ENCODE measurements at regions not wholly inside any gene's neighbourhood (a gene's known extent, or its start where the extent isn't known, plus 50 kb on each side); places are given as distances from the start of the nearest gene placed in this dataset.

DNA sequence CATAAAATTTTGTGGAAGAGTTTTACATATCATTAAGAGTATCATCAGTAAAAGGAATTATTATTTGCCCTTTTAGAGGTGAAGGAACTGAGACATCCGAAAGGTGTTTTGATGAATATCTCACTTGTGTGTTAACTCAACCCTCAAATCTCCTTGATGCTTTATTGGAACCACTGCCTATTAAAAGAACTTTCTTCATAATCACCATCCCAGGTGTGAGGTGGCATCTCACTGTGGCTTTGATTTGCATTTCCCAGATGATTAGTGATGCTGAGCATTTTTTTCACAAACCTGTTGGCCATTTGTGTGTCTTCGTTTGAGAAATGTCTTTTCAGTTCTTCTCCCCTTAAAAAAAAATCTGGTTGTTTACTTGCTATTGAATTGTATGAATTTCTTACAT, 134.0 kb upstream of the SYN3 start:
- Histone ChIP-seq H3K36me3 (ENCODE audit: control insufficient read depth in 1 of 2, insufficient read depth in 2 of 2, low read length in 1 of 2) (no peaks in the 10 kb centered on the region), H3K9me3 (ENCODE audit: control insufficient read depth, low read length) (peaks cover 2% of the 10 kb centered on the region), H3K27me3 (ENCODE audit: control insufficient read depth in 1 of 2, insufficient read depth in 2 of 2, low read length in 1 of 2) (no peaks in the 10 kb centered on the region), H3K27ac (ENCODE audit: low read depth in 1 of 2, low read length in 2 of 2) (no peak overlapping the region), H3K4me1 (ENCODE audit: control insufficient read depth in 1 of 2, insufficient read depth in 2 of 2, low read length in 2 of 2) (no peaks in the 10 kb centered on the region), H3K4me3 (ENCODE audit: low read length in 2 of 2) (no peak overlapping the region)
- intact Hi-C loops (cut with DNase I), result no loop called here
- DNase-seq (no peak), ATAC-seq (ENCODE audit: low FRiP score) (no peak)
- WGBS, 2 donors, result 40 to 51% methylated on average over 2 of the region's 2 CpGs

DNA sequence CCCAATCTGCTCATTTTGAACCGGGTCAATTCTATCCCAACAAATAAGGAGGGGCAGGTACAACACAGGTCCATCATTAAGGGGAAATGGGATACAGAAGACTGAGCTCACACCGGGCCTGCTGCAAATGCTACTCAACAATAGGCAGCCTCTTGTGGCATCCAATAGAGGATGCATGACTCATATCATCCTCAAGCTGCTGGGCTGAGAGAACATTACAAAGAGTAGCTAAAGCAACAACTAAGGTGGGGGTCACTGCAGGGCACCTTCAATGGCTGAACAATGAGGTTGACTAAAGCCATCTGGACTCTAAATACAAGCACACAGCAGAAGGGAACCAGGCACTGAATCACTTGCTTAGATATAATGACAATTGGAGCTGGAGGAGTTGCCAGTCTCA, 130.1 kb upstream of the SYN3 start:
- no peaks in the 10 kb centered on the region for H3K27me3 ChIP-seq (ENCODE audit: control insufficient read depth in 1 of 2, insufficient read depth in 2 of 2, low read length in 1 of 2)
- peaks cover 2% of the 10 kb centered on the region for H3K9me3 ChIP-seq (ENCODE audit: control insufficient read depth, low read length)
- no peaks in the 10 kb centered on the region for H3K36me3 ChIP-seq (ENCODE audit: control insufficient read depth in 1 of 2, insufficient read depth in 2 of 2, low read length in 1 of 2)
- H3K4me1 ChIP-seq (ENCODE audit: control insufficient read depth in 1 of 2, insufficient read depth in 2 of 2, low read length in 2 of 2), result no peaks in the 10 kb centered on the region
- ATAC-seq (ENCODE audit: low FRiP score), result no peak
- 86 to 92% methylated on average over 2 of the region's 2 CpGs for WGBS, 2 donors
- no peak overlapping the region for H3K27ac ChIP-seq (ENCODE audit: low read depth in 1 of 2, low read length in 2 of 2)
- no peak for DNase-seq
- intact Hi-C loops (cut with DNase I), result no loop called here
- no peak overlapping the region for H3K4me3 ChIP-seq (ENCODE audit: low read length in 2 of 2)

DNA sequence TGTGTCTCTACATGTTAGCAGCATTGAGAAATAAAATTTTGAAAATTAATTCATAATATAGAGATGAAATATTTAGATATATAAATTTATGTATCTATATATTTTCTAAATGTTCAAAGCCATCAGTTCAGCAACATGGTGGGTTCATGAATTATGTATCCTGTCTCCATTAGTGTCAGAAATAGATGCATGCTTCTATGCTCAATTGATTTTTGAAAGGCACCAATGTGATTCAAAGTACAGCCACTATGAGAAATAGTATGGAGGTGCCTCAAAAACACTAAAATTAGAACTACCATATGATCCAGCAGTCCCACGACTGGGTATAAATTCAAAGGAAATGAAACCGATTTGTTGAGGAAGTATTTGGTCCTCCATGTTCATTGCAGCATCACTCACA, 128.6 kb upstream of the SYN3 start:
- 57 to 76% methylated on average over 2 of the region's 2 CpGs for WGBS, 2 donors
- Histone ChIP-seq H3K27me3 (ENCODE audit: control insufficient read depth in 1 of 2, insufficient read depth in 2 of 2, low read length in 1 of 2) (no peaks in the 10 kb centered on the region), H3K27ac (ENCODE audit: low read depth in 1 of 2, low read length in 2 of 2) (no peak overlapping the region), H3K4me3 (ENCODE audit: low read length in 2 of 2) (no peak overlapping the region), H3K4me1 (ENCODE audit: control insufficient read depth in 1 of 2, insufficient read depth in 2 of 2, low read length in 2 of 2) (no peaks in the 10 kb centered on the region), H3K9me3 (ENCODE audit: control insufficient read depth, low read length) (peaks cover 2% of the 10 kb centered on the region), H3K36me3 (ENCODE audit: control insufficient read depth in 1 of 2, insufficient read depth in 2 of 2, low read length in 1 of 2) (no peaks in the 10 kb centered on the region)
- ATAC-seq (ENCODE audit: low FRiP score) (no peak), DNase-seq (no peak)
- intact Hi-C loops (cut with DNase I), result no loop called here

DNA sequence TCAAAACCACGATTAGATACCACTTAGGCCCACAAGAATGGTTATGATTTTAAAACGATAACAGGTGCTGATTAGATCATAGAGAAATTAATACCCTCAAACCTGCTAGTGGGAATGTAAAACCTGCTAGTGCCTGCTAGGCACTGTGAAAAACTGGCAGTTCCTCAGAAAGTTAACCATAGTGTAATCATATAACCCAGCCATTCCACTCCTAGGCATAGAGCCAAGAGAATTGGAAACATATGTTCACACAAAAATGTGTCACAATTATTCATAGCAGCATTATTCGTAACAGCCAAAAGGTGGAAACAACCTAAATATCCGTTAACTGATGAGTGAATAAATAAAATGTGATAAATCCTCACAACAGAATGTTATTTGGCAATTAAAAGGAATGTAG, 122.2 kb upstream of the SYN3 start:
- H3K4me3 ChIP-seq (ENCODE audit: low read length in 2 of 2), result no peak overlapping the region
- no peak overlapping the region for H3K27ac ChIP-seq (ENCODE audit: low read depth in 1 of 2, low read length in 2 of 2)
- no peaks in the 10 kb centered on the region for H3K36me3 ChIP-seq (ENCODE audit: control insufficient read depth in 1 of 2, insufficient read depth in 2 of 2, low read length in 1 of 2)
- no peak for ATAC-seq (ENCODE audit: low FRiP score)
- H3K9me3 ChIP-seq (ENCODE audit: control insufficient read depth, low read length), result no peaks in the 10 kb centered on the region
- intact Hi-C loops (cut with DNase I), result no loop called here
- DNase-seq, result no peak
- no peaks in the 10 kb centered on the region for H3K27me3 ChIP-seq (ENCODE audit: control insufficient read depth in 1 of 2, insufficient read depth in 2 of 2, low read length in 1 of 2)
- no peaks in the 10 kb centered on the region for H3K4me1 ChIP-seq (ENCODE audit: control insufficient read depth in 1 of 2, insufficient read depth in 2 of 2, low read length in 2 of 2)
- WGBS, 2 donors, result 37 to 47% methylated on average over 4 of the region's 4 CpGs

DNA sequence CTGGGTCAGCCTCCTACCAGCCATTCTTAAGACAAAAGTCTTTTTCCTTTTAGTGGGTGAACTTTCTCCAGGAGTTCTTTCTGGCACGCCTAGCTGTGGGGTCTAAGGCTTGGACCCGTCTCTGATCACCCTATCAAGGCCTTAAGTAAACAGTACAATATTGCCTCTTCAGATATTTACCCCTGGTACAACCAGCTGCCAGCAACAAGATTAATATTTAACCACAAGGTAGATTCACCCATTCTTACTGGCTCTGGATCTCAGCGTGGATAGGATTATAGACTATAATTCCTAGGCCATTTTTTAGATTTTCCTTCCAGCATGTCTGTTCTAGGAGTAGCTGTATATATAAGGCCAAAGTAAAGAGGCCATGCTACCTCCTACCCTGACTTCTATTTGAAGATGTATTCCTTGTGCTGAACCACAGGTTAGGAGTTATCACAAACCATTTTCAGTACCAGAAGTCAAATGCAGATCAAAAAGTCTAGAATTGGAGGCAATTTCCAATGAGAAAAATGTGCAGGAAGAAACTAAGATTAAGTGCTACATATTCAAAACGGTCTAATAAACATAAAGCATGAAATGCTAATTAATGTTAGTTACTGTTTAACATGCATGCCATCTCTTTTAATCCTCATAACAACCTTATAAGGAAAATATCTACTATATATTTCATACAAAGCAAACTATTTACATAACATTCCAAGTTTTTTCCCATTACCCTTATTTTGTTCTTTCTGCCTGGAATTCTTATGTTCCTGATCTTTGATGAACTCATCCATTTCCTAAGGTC, 110.0 kb upstream of the SYN3 start:
- WGBS, 2 donors, result 61 to 63% methylated on average over 4 of the region's 4 CpGs
- intact Hi-C loops (cut with DNase I), result no loop called here

DNA sequence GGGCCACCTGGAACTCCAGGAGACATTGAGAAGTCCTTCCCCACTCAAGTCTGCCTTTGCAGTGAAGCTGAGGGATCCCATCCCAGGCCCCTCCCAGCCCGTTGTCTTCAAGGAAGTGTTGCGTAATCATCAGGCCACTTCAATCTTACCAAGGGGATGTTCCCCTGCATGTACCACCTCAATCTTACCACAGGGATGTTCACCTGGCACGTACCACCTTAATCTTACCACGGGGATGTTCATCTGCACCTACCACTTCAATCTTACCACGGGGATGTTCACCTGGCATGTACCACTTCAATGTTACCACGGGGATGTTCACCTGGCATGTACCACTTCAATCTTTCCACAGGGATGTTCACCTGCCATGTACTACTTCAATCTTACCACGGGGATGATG, 108.0 kb upstream of the SYN3 start:
- no peaks in the 10 kb centered on the region for H3K27me3 ChIP-seq (ENCODE audit: control insufficient read depth in 1 of 2, insufficient read depth in 2 of 2, low read length in 1 of 2)
- no peaks in the 10 kb centered on the region for H3K4me1 ChIP-seq (ENCODE audit: control insufficient read depth in 1 of 2, insufficient read depth in 2 of 2, low read length in 2 of 2)
- no peaks in the 10 kb centered on the region for H3K36me3 ChIP-seq (ENCODE audit: control insufficient read depth in 1 of 2, insufficient read depth in 2 of 2, low read length in 1 of 2)
- DNase-seq (no peak), ATAC-seq (ENCODE audit: low FRiP score) (no peak)
- no peak overlapping the region for H3K27ac ChIP-seq (ENCODE audit: low read depth in 1 of 2, low read length in 2 of 2)
- WGBS, 2 donors, result 68 to 69% methylated on average over 7 of the region's 7 CpGs
- H3K4me3 ChIP-seq (ENCODE audit: low read length in 2 of 2), result no peak overlapping the region
- no peaks in the 10 kb centered on the region for H3K9me3 ChIP-seq (ENCODE audit: control insufficient read depth, low read length)
- intact Hi-C loops (cut with DNase I), result no loop called here

More for the DNA sequence above, 110.0 kb upstream of the SYN3 start:
- H3K4me3 ChIP-seq (ENCODE audit: low read length in 2 of 2), result no peak overlapping the region
- H3K9me3 ChIP-seq (ENCODE audit: control insufficient read depth, low read length), result no peaks in the 10 kb centered on the region
- no peak for ATAC-seq (ENCODE audit: low FRiP score)
- H3K36me3 ChIP-seq (ENCODE audit: control insufficient read depth in 1 of 2, insufficient read depth in 2 of 2, low read length in 1 of 2), result no peaks in the 10 kb centered on the region
- no peaks in the 10 kb centered on the region for H3K27me3 ChIP-seq (ENCODE audit: control insufficient read depth in 1 of 2, insufficient read depth in 2 of 2, low read length in 1 of 2)
- no peak overlapping the region for H3K27ac ChIP-seq (ENCODE audit: low read depth in 1 of 2, low read length in 2 of 2)
- no peak for DNase-seq
- no peaks in the 10 kb centered on the region for H3K4me1 ChIP-seq (ENCODE audit: control insufficient read depth in 1 of 2, insufficient read depth in 2 of 2, low read length in 2 of 2)

DNA sequence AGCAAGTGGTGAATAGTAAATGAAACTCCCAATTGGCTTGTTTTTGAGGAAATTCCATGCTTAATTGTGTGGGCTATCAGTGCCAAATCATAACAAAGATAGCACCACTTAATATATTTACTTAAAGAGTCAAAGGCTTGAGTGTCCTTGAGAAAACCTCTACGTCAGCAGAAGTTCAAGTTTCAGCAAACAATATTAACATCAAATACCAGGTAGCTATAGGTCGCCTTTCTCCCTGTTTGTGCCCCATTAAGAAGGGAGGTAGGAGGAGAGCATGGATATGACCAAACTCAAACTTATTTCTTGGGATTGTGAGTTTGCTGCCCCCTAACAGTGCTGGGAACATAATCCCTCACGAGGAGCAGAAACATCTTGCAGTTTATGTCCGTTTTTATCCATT, 105.6 kb upstream of the SYN3 start:
- ATAC-seq (ENCODE audit: low FRiP score) (no peak), DNase-seq (no peak)

DNA sequence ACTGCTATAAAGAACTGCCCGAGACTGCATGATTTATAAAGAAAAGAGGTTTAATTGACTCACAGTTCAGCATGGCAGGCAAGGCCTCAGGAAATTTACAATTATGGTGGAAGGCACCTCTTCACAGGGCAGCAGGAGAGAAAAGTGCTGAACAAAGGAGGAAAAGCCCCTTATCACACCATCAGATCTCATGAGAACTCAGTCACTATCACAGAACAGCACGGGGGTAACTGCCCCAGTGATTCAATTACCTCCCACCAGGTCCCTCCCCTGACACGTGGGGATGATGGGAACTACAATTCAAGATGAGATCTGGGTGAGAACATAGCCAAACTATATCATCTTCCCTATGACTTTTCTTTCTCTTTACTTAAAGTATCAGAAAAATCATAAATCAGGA, 104.0 kb upstream of the SYN3 start:
- intact Hi-C loops (cut with DNase I), result no loop called here
- no peak for ATAC-seq (ENCODE audit: low FRiP score)
- H3K4me1 ChIP-seq (ENCODE audit: control insufficient read depth in 1 of 2, insufficient read depth in 2 of 2, low read length in 2 of 2), result no peaks in the 10 kb centered on the region
- no peaks in the 10 kb centered on the region for H3K9me3 ChIP-seq (ENCODE audit: control insufficient read depth, low read length)
- no peak for DNase-seq
- H3K4me3 ChIP-seq (ENCODE audit: low read length in 2 of 2), result no peak overlapping the region
- H3K27me3 ChIP-seq (ENCODE audit: control insufficient read depth in 1 of 2, insufficient read depth in 2 of 2, low read length in 1 of 2), result no peaks in the 10 kb centered on the region
- no peaks in the 10 kb centered on the region for H3K36me3 ChIP-seq (ENCODE audit: control insufficient read depth in 1 of 2, insufficient read depth in 2 of 2, low read length in 1 of 2)
- WGBS, 2 donors, result 44 to 46% methylated on average over 3 of the region's 3 CpGs
- no peak overlapping the region for H3K27ac ChIP-seq (ENCODE audit: low read depth in 1 of 2, low read length in 2 of 2)

More for the DNA sequence above, 105.6 kb upstream of the SYN3 start:
- no peaks in the 10 kb centered on the region for H3K36me3 ChIP-seq (ENCODE audit: control insufficient read depth in 1 of 2, insufficient read depth in 2 of 2, low read length in 1 of 2)
- no peaks in the 10 kb centered on the region for H3K4me1 ChIP-seq (ENCODE audit: control insufficient read depth in 1 of 2, insufficient read depth in 2 of 2, low read length in 2 of 2)
- H3K9me3 ChIP-seq (ENCODE audit: control insufficient read depth, low read length), result no peaks in the 10 kb centered on the region
- H3K27ac ChIP-seq (ENCODE audit: low read depth in 1 of 2, low read length in 2 of 2), result no peak overlapping the region
- H3K27me3 ChIP-seq (ENCODE audit: control insufficient read depth in 1 of 2, insufficient read depth in 2 of 2, low read length in 1 of 2), result no peaks in the 10 kb centered on the region
- H3K4me3 ChIP-seq (ENCODE audit: low read length in 2 of 2), result no peak overlapping the region
- 52 to 58% methylated on average over 4 of the region's 4 CpGs for WGBS, 2 donors
- intact Hi-C loops (cut with DNase I), result no loop called here

DNA sequence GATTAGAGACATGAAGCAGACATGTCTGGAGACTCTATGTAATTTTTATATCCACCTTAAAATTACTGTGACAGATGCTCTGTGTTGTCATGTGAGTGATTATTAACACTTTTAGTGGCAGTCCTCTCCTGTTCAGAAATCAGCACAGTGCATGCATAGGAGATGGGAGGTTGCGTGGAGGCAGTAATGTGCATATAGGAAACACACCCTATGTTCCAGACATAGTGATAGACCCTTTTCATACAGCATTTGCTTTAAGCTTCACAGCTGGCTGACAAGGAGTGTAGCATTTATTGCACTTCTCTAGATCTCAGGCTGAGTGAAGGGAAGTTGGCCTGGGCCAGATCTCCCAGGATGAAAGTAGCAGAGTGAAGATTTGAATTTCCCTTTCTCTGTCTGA, 102.3 kb upstream of the SYN3 start:
- ATAC-seq (ENCODE audit: low FRiP score), result no peak

More for the DNA sequence above, 102.3 kb upstream of the SYN3 start:
- no peak for DNase-seq
- intact Hi-C loops (cut with DNase I), result no loop called here
- no peak overlapping the region for H3K4me3 ChIP-seq (ENCODE audit: low read length in 2 of 2)
- no peaks in the 10 kb centered on the region for H3K4me1 ChIP-seq (ENCODE audit: control insufficient read depth in 1 of 2, insufficient read depth in 2 of 2, low read length in 2 of 2)
- H3K9me3 ChIP-seq (ENCODE audit: control insufficient read depth, low read length), result no peaks in the 10 kb centered on the region
- H3K27ac ChIP-seq (ENCODE audit: low read depth in 1 of 2, low read length in 2 of 2), result no peak overlapping the region
- H3K27me3 ChIP-seq (ENCODE audit: control insufficient read depth in 1 of 2, insufficient read depth in 2 of 2, low read length in 1 of 2), result no peaks in the 10 kb centered on the region
- 90 to 91% methylated on average over 1 of the region's 1 CpG for WGBS, 2 donors
- no peaks in the 10 kb centered on the region for H3K36me3 ChIP-seq (ENCODE audit: control insufficient read depth in 1 of 2, insufficient read depth in 2 of 2, low read length in 1 of 2)
